ENCODE measurements at regions not wholly inside any gene's neighbourhood (a gene's known extent, or its start where the extent isn't known, plus 50 kb on each side); places are given as distances from the start of the nearest gene placed in this dataset.

GRCh38 chr6:100311707-100312251 is 152.9 kb downstream of the SIM1 start:
- Histone ChIP-seq H3K23ac (ENCODE audit: low read depth, low read length, poor library complexity) (no peak overlapping the region), H3K79me1 (ENCODE audit: low read depth, low read length) (no peaks in the 10 kb centered on the region), H3K36me3 (replicated peaks in 1 of 2; ENCODE audit: control insufficient read depth in 2 of 2, insufficient read depth in 2 of 2, low read length in 2 of 2) (no peaks in the 10 kb centered on the region), H2AK5ac (ENCODE audit: low read depth, low read length) (no peak overlapping the region), H2BK15ac (ENCODE audit: low read length) (no peak overlapping the region), H3K4me3 (ENCODE audit: low read length in 2 of 2) (no peak overlapping the region), H3K9me3 (replicated peaks in 1 of 2; ENCODE audit: control insufficient read depth in 2 of 2, insufficient read depth in 1 of 2, low read depth in 1 of 2, low read length in 2 of 2) (no peaks in the 10 kb centered on the region), H3K27ac (replicated peaks; ENCODE audit: low read length) (no peak overlapping the region), H2BK5ac (ENCODE audit: low read length) (no peak overlapping the region), H3K4me2 (ENCODE audit: insufficient read depth, low read length, poor library complexity, severe bottlenecking) (no peak overlapping the region), H2BK120ac (ENCODE audit: low read depth, low read length) (no peak overlapping the region), H3K9ac (ENCODE audit: low read depth, low read length, poor library complexity) (no peak overlapping the region), H3K18ac (ENCODE audit: low read length) (no peak overlapping the region), H2BK12ac (ENCODE audit: low read length) (no peak overlapping the region), H4K8ac (ENCODE audit: low read depth, low read length) (no peak overlapping the region), H3K4me1 (ENCODE audit: control insufficient read depth in 2 of 2, insufficient read depth in 1 of 2, low read depth in 1 of 2, low read length in 2 of 2) (no peaks in the 10 kb centered on the region), H3K27me3 (ENCODE audit: control insufficient read depth in 3 of 3, insufficient read depth in 3 of 3, low read depth in 1 of 3, low read length in 3 of 3) (peaks cover 0 to 2% (median 0%) of the 10 kb centered on the region in 3 experiments), H2AFZ (ENCODE audit: low read length) (no peak overlapping the region), H3K14ac (ENCODE audit: low read length) (no peak overlapping the region), H3K4ac (ENCODE audit: low read length) (no peak overlapping the region), H4K91ac (ENCODE audit: low read depth, low read length, poor library complexity) (no peak overlapping the region)
- DNase-seq (ENCODE audit: low spot score) = no peak
- WGBS, 2 donors (ENCODE audit: extremely low coverage in 2 of 2, insufficient read length in 2 of 2, insufficient replicate concordance in 1 of 2) = no CpG with 5 or more reads among the region's 5 CpGs

- H2BK15ac ChIP-seq (ENCODE audit: low read length) = no peak overlapping the region
- H4K8ac ChIP-seq (ENCODE audit: low read depth, low read length) = no peak overlapping the region
- H3K9ac ChIP-seq (ENCODE audit: low read depth, low read length, poor library complexity) = no peak overlapping the region
- no peak overlapping the region for H2AFZ ChIP-seq (ENCODE audit: low read length)
- no peak overlapping the region for H3K18ac ChIP-seq (ENCODE audit: low read length)
- H3K4me1 ChIP-seq (ENCODE audit: control insufficient read depth in 2 of 2, insufficient read depth in 1 of 2, low read depth in 1 of 2, low read length in 2 of 2) = no peaks in the 10 kb centered on the region
- no peaks in the 10 kb centered on the region for H3K79me1 ChIP-seq (ENCODE audit: low read depth, low read length)
- no peak for DNase-seq (ENCODE audit: low spot score)
- H3K27ac ChIP-seq (replicated peaks; ENCODE audit: low read length) = no peak overlapping the region
- H3K14ac ChIP-seq (ENCODE audit: low read length) = no peak overlapping the region
- no peaks in the 10 kb centered on the region for H3K9me3 ChIP-seq (replicated peaks in 1 of 2; ENCODE audit: control insufficient read depth in 2 of 2, insufficient read depth in 1 of 2, low read depth in 1 of 2, low read length in 2 of 2)
- WGBS, 2 donors (ENCODE audit: extremely low coverage in 2 of 2, insufficient read length in 2 of 2, insufficient replicate concordance in 1 of 2) = no CpG with 5 or more reads among the region's 3 CpGs
- no peak overlapping the region for H2BK12ac ChIP-seq (ENCODE audit: low read length)
- H2AK5ac ChIP-seq (ENCODE audit: low read depth, low read length) = no peak overlapping the region
- no peak overlapping the region for H3K4me3 ChIP-seq (ENCODE audit: low read length in 2 of 2)
- H2BK120ac ChIP-seq (ENCODE audit: low read depth, low read length) = no peak overlapping the region
- no peak overlapping the region for H4K91ac ChIP-seq (ENCODE audit: low read depth, low read length, poor library complexity)
- H2BK5ac ChIP-seq (ENCODE audit: low read length) = no peak overlapping the region
- no peak overlapping the region for H3K4me2 ChIP-seq (ENCODE audit: insufficient read depth, low read length, poor library complexity, severe bottlenecking)
- H3K27me3 ChIP-seq (ENCODE audit: control insufficient read depth in 3 of 3, insufficient read depth in 3 of 3, low read depth in 1 of 3, low read length in 3 of 3) = peaks cover 0 to 5% (median 0%) of the 10 kb centered on the region in 3 experiments
- no peak overlapping the region for H3K4ac ChIP-seq (ENCODE audit: low read length)
- H3K36me3 ChIP-seq (replicated peaks in 1 of 2; ENCODE audit: control insufficient read depth in 2 of 2, insufficient read depth in 2 of 2, low read length in 2 of 2) = no peaks in the 10 kb centered on the region
- no peak overlapping the region for H3K23ac ChIP-seq (ENCODE audit: low read depth, low read length, poor library complexity)
These were observed 155.5 kb downstream of the SIM1 start for GRCh38 chr6:100309174-100309573.

GRCh38 chr6:100307561-100307960 is 157.2 kb downstream of the SIM1 start:
- Histone ChIP-seq H3K4ac (ENCODE audit: low read length) (no peak overlapping the region), H3K9me3 (replicated peaks in 1 of 2; ENCODE audit: control insufficient read depth in 2 of 2, insufficient read depth in 1 of 2, low read depth in 1 of 2, low read length in 2 of 2) (no peaks in the 10 kb centered on the region), H3K14ac (ENCODE audit: low read length) (no peak overlapping the region), H2BK5ac (ENCODE audit: low read length) (no peak overlapping the region), H3K9ac (ENCODE audit: low read depth, low read length, poor library complexity) (no peak overlapping the region), H3K18ac (ENCODE audit: low read length) (no peak overlapping the region), H3K4me2 (ENCODE audit: insufficient read depth, low read length, poor library complexity, severe bottlenecking) (no peak overlapping the region), H3K27ac (replicated peaks; ENCODE audit: low read length) (no peak overlapping the region), H2AK5ac (ENCODE audit: low read depth, low read length) (no peak overlapping the region), H2BK12ac (ENCODE audit: low read length) (no peak overlapping the region), H2BK15ac (ENCODE audit: low read length) (no peak overlapping the region), H2AFZ (ENCODE audit: low read length) (no peak overlapping the region), H4K91ac (ENCODE audit: low read depth, low read length, poor library complexity) (no peak overlapping the region), H3K79me1 (ENCODE audit: low read depth, low read length) (no peaks in the 10 kb centered on the region), H2BK120ac (ENCODE audit: low read depth, low read length) (no peak overlapping the region), H4K8ac (ENCODE audit: low read depth, low read length) (no peak overlapping the region), H3K23ac (ENCODE audit: low read depth, low read length, poor library complexity) (no peak overlapping the region), H3K36me3 (replicated peaks in 1 of 2; ENCODE audit: control insufficient read depth in 2 of 2, insufficient read depth in 2 of 2, low read length in 2 of 2) (no peaks in the 10 kb centered on the region), H3K4me3 (ENCODE audit: low read length in 2 of 2) (no peak overlapping the region), H3K4me1 (ENCODE audit: control insufficient read depth in 2 of 2, insufficient read depth in 1 of 2, low read depth in 1 of 2, low read length in 2 of 2) (no peaks in the 10 kb centered on the region), H3K27me3 (ENCODE audit: control insufficient read depth in 3 of 3, insufficient read depth in 3 of 3, low read depth in 1 of 3, low read length in 3 of 3) (peaks cover 0 to 5% (median 0%) of the 10 kb centered on the region in 3 experiments)
- no peak for DNase-seq (ENCODE audit: low spot score)
- no CpG with 5 or more reads among the region's 1 CpG for WGBS, 2 donors (ENCODE audit: extremely low coverage in 2 of 2, insufficient read length in 2 of 2, insufficient replicate concordance in 1 of 2)

GRCh38 chr6:100305209-100305869 is 159.4 kb downstream of the SIM1 start:
- H2BK5ac ChIP-seq (ENCODE audit: low read length) = no peak overlapping the region
- no peak overlapping the region for H2BK15ac ChIP-seq (ENCODE audit: low read length)
- no peak overlapping the region for H2BK12ac ChIP-seq (ENCODE audit: low read length)
- DNase-seq (ENCODE audit: low spot score) = no peak
- H3K18ac ChIP-seq (ENCODE audit: low read length) = no peak overlapping the region
- no peak overlapping the region for H4K91ac ChIP-seq (ENCODE audit: low read depth, low read length, poor library complexity)
- H3K27me3 ChIP-seq (ENCODE audit: control insufficient read depth in 3 of 3, insufficient read depth in 3 of 3, low read depth in 1 of 3, low read length in 3 of 3) = peaks cover 0 to 5% (median 0%) of the 10 kb centered on the region in 3 experiments
- H3K4me1 ChIP-seq (ENCODE audit: control insufficient read depth in 2 of 2, insufficient read depth in 1 of 2, low read depth in 1 of 2, low read length in 2 of 2) = no peaks in the 10 kb centered on the region
- no peak overlapping the region for H3K23ac ChIP-seq (ENCODE audit: low read depth, low read length, poor library complexity)
- no peak overlapping the region for H3K4me2 ChIP-seq (ENCODE audit: insufficient read depth, low read length, poor library complexity, severe bottlenecking)
- no peaks in the 10 kb centered on the region for H3K79me1 ChIP-seq (ENCODE audit: low read depth, low read length)
- H4K8ac ChIP-seq (ENCODE audit: low read depth, low read length) = no peak overlapping the region
- H3K36me3 ChIP-seq (replicated peaks in 1 of 2; ENCODE audit: control insufficient read depth in 2 of 2, insufficient read depth in 2 of 2, low read length in 2 of 2) = no peaks in the 10 kb centered on the region
- H3K14ac ChIP-seq (ENCODE audit: low read length) = no peak overlapping the region
- H3K9ac ChIP-seq (ENCODE audit: low read depth, low read length, poor library complexity) = no peak overlapping the region
- H3K4ac ChIP-seq (ENCODE audit: low read length) = no peak overlapping the region
- H2BK120ac ChIP-seq (ENCODE audit: low read depth, low read length) = no peak overlapping the region
- H3K4me3 ChIP-seq (ENCODE audit: low read length in 2 of 2) = no peak overlapping the region
- H3K27ac ChIP-seq (replicated peaks; ENCODE audit: low read length) = no peak overlapping the region
- H3K9me3 ChIP-seq (replicated peaks in 1 of 2; ENCODE audit: control insufficient read depth in 2 of 2, insufficient read depth in 1 of 2, low read depth in 1 of 2, low read length in 2 of 2) = no peaks in the 10 kb centered on the region
- H2AFZ ChIP-seq (ENCODE audit: low read length) = no peak overlapping the region
- H2AK5ac ChIP-seq (ENCODE audit: low read depth, low read length) = no peak overlapping the region
- WGBS, 2 donors (ENCODE audit: extremely low coverage in 2 of 2, insufficient read length in 2 of 2, insufficient replicate concordance in 1 of 2) = no CpG with 5 or more reads among the region's 2 CpGs

Data from neuronal stem cell (in vitro differentiated cells).